HG02884 (cell line): ENCODE measurements at regions not wholly inside any gene's neighbourhood (a gene's known extent, or its start where the extent isn't known, plus 50 kb on each side); places are given as distances from the start of the nearest gene placed in this dataset.
A peak's percentile ranks its signal among the peaks of the same experiment; 100 is the strongest.

Experiments used
- ATAC-seq: cut with Tn5 transposase; IDR thresholded peaks from one replicate; pipeline ENCODE4 v1.9.1; 2021; ENCODE audit warnings: mild to moderate bottlenecking, moderate library complexity; ENCODE audit not compliant: unreplicated experiment

DNA sequence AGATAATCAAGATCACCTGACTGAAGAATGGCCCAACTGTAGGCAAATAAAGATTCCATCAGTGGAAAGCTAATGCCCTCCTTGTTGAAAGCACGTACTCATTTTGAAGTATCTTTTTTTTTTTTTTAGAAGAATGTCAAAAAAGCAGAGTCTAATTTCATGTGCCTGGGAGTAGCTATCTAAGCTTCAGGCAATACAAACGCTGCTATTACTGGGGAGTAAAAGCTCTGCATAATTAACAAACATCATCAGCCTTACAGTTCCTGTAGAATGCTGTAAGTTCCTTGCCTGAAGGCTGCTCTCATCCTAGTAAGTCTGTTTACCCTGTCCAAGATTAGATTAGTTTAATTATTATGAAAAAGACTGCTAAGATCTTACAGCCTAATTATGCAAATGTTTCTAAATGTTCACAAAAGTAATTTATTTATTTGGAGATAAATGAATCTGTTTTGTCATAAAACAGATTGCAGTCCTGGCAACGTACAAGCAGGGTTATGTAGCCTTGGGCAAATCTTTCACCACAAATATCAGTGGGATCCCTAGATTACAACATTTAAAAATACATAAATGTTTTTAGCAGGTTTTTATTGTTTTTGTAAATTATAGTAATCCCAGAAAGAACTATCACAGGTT lies 451.3 kb upstream of the AGTR1 start:
- no peak for ATAC-seq

DNA sequence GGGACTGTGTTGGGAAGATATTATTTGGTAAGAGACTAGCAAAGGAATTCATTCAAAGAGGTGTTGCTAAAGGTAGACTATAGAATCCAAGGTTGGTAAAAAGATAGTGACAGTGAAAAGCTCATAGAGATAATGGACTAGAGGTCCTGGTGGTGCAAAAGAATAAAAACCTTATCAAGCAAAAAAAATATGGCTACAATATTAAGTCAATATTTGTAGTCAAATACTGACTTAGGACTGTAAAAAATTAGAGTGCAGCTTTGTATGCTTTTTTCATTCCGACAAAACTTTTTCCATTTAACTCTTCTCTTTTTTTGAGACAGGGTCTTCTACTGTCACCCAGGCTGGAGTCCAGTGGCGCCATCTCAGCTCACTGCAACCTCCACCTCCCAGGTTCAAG lies 444.0 kb upstream of the AGTR1 start:
- ATAC-seq, result no peak

GRCh38 chr3:148254402-148254801 lies 443.3 kb upstream of the AGTR1 start:
- ATAC-seq, result no peak

DNA sequence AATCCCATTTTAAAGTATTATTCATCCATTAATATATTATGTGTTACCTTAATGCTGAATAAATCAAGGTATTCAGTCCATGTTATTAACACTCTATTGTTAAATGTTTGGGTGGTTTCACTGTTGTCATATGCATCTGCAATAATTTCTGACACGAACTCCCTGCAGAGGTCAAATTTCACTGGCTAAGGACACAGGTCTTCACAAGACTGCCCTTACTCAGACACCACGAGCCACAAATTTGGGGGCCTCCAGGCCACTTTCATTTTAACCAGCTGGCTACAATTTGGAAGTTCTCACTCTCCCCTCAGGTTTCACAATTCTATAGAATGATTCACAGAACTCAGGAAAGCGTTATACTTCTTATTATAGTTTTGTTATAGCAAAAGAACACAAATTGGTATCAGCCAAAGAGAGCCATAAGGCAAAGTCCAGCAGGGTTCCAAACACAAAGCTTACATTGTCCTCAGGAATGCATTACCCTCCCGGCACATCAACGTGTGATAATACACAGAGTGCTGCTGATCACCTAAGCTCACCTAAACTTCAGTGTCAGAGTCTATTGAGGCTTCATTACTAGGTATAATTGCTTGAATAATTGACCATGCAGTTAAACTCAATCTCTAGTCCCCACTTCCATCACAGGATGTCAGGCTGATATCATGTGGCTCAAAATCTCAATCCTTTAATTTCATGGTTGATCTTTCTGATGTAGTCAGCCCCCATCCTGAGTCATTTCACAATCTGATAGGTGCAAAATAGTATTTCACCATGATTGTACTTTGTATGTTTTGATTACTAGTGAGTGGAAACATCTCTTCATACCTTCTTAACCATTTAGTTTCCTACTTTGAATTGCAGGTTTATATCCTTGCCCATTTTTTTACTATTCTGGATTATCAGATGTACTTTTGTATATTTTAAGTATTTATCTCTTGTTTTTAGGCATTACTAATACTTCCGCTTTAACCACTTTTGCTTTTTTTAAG lies 441.4 kb upstream of the AGTR1 start:
- no peak for ATAC-seq

DNA sequence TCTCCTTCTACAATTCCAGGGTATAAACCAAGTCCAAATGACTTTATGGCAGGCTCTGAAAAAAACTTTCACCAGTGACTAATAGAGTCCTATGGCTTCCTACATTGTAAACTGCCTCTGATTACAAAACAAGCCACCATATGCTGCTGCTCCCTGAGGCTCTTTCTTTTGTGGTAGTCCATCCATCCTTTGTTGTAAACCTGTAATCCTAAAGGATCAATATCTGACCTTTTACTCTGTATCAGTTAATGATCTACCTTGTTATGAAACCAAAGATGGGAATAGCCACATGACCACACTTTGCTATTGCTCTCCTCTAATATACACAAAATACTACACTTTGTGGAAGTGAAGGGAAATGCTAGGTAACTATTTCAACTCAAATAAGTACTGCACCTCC lies 434.7 kb upstream of the AGTR1 start:
- ATAC-seq, result no peak

DNA sequence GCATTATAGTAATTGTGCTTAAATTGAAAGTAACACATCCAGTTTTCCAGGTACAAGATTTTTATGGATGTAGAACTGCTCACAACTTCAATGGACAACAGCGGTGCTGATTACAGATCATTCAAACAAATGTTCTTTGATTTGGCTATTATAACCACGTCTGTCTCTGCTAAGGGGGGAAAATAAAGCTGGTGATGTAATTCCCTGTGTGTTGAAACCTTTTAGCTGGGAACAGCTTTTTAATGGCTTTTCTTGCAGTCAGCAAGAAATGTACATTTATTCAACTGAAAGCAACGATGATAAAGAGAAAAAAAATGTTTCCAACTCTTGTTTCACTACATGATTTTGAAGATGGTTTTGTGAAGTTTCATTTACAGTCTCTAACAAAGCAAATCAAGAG lies 431.9 kb upstream of the AGTR1 start:
- ATAC-seq, result no peak

DNA sequence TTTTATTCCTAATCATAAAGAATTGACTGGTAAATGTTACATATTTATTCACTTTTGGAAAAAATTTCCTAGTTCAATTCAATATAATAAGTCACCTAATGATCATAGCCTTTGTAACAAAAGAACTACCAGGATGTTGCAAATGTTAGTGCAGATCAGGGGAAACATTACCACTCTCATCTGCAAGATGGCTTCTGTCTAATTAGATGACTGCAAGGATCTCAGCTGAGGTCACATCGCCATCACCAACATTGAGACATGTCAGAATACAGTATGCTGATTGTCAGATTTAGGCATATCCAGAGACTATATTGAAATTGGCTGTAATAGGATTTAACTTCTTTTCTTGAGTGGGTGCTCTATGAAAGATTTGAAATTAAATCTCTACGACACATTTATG lies 431.4 kb upstream of the AGTR1 start:
- ATAC-seq, result no peak

- ATAC-seq, result no peak
Measured at GRCh38 chr3:148269816-148270215, 427.9 kb upstream of the AGTR1 start.

- ATAC-seq, result no peak
Measured at GRCh38 chr3:148280623-148281242, 417.0 kb upstream of the AGTR1 start.

DNA sequence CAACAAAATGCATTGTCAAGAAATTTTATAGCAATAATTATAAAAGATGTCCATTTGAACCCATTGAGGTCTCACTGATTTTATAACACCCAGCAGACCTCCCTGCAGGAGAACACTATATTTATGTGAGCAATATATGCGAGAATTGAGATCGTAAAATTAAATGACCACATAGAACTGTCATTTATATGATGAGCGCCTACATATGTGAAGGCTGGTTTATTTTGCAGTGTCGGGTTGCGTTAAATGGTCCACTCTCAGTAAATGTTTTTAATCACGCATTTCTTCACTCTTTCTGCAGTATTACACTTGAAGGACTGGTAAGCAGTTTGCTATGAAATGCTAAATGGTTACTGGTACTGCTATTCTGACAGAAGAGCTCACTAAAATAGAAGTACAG lies 408.5 kb upstream of the AGTR1 start:
- ATAC-seq, result no peak

DNA sequence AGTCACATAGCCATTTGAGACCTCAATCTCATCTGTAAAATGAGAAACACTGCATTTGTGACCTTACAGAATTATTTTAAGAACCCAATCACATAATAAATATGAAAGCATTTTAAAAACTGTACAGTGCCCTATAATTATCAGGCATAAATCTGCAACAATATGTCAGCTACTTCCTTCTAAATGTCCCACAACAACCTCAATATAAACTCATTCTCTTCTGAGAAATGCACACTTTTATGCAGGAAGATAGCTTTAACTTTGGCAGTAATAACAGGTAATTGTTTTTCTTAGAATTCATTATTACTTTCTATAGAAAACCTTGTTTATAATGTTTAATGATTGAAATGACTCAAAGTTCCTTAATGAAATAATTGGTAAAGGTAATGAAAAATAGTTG lies 400.7 kb upstream of the AGTR1 start:
- ATAC-seq, result no peak

DNA sequence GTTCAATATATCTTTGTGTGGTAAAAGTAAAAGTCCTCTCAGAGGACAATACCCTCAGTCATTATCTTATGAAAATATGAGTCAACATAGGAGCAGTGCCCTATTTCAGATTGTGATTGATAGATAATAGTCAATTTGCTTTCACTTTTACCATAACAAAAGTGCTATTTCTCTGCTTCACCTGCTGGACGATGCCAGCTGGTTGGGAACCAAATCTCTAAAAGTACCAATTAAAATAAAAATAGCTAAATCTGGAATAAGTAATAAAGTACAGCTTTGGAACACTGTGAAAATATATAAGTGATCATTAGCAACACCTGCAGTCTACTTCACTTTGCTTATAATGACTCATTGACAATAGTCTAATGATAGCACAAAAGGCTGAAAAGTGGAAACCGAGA lies 390.3 kb upstream of the AGTR1 start:
- peak; percentile 51 for ATAC-seq

- peak; percentile 88 for ATAC-seq
Measured at GRCh38 chr3:148309390-148310035, 388.2 kb upstream of the AGTR1 start.

- ATAC-seq, result no peak
Measured at GRCh38 chr3:148315756-148316155, 381.9 kb upstream of the AGTR1 start.

DNA sequence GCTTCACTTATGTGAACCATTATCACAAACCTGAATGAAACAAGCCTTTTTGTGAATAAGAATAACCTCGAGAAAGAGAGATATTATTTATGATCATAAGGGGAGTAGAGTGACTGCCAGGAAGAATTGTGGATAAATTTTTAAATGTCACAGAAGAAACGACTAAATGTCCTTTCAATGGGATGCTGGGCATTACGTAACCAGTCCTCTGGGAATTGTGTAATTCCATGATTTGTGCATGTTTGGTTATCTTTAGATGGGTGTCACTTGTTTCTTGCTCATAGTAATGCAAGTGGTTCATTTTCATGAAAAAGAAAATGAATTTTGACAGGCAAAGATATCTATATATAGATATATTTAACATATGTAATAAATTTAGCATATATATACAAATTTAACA lies 379.5 kb upstream of the AGTR1 start:
- ATAC-seq, result no peak

DNA sequence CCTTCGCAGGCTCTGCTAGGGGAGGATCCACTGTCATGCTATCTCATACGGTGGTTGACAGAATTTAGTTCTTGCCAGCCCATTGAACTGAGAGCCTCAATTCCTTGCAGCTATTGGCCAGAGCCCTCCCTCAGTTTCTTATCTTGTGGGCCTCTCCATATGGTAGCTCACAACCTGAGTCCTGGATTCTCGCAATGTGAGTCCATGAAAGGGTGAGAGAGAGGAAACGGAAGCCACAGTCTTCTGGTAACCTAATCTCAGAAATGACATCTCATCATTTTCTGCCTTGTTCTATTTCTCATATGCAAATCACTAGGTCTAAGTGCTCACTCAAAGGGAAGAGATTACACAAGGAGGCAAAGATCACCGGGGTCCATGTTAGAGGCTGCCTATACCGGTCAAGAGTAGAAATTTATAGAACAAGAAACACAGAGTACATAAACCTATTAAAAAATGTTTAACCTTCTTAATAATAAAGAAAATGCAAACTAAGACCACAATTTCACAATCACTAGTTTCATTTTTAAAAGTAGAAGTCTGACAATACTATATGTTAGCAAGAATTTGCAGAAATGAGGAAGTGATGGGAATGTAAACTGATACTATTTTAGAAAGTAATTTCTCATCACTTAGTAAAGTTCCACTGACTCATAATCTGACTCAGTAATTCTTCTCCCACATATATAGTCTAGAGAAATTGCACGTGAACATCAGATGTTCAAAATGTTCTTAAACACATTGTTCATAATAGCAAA lies 378.4 kb upstream of the AGTR1 start:
- peak; percentile 92 for ATAC-seq

GRCh38 chr3:148319960-148320359 lies 377.7 kb upstream of the AGTR1 start:
- ATAC-seq, result no peak

GRCh38 chr3:148329481-148330235 lies 368.0 kb upstream of the AGTR1 start:
- ATAC-seq, result no peak

DNA sequence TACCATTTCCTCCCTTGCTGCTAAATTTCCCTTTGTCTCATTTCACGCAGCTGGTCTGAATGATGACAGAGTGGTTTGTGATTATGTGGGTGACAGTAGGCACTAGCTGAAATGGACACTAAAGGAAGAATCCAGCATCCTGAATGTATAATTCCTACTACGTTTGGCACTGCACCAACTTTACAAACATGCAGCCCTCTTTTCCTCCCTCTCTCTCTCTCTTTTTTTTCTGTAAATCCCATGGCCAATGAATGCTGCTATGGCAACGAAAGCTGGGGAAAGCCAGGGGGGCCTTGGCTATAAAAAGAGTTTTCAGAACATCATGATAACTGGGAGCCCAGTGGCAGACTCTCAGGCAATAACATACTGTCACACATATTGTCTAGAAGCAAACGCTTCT lies 367.2 kb upstream of the AGTR1 start:
- ATAC-seq, result no peak
